ENCODE measurements at regions not wholly inside any gene's neighbourhood (a gene's known extent, or its start where the extent isn't known, plus 50 kb on each side); places are given as distances from the start of the nearest gene placed in this dataset.
A peak's percentile ranks its signal among the peaks of the same experiment; 100 is the strongest.
"Not testable (repeated sequence)": the region's sequence is repeated elsewhere in the genome, so short reads cannot be mapped to it uniquely, and the experiment has no call there.

- no peak for DNase-seq
These were observed 1386.5 kb upstream of the CDH8 start for GRCh38 chr16:63422715-63423114.

- DNase-seq = no peak
These were observed 1380.5 kb upstream of the CDH8 start for GRCh38 chr16:63416712-63417111.

- no peak for DNase-seq
These were observed 1378.8 kb upstream of the CDH8 start for GRCh38 chr16:63415014-63415413.

- no peak for DNase-seq
These were observed 1374.4 kb upstream of the CDH8 start for GRCh38 chr16:63410594-63410993.

GRCh38 chr16:63403792-63404191, 1367.6 kb upstream of the CDH8 start:
- no peak for DNase-seq

- DNase-seq = not testable (repeated sequence)
These were observed 1352.0 kb upstream of the CDH8 start for GRCh38 chr16:63388277-63388676.

- no peak for DNase-seq
These were observed 1349.6 kb upstream of the CDH8 start for GRCh38 chr16:63385714-63386432.

- DNase-seq = no peak
These were observed 1337.5 kb upstream of the CDH8 start for GRCh38 chr16:63373744-63374143.

GRCh38 chr16:63372815-63373214, 1336.6 kb upstream of the CDH8 start:
- no peak for DNase-seq

GRCh38 chr16:63372283-63372682, 1336.0 kb upstream of the CDH8 start:
- DNase-seq = no peak

GRCh38 chr16:63365649-63366304, 1329.5 kb upstream of the CDH8 start:
- no peak for DNase-seq

- no peak for DNase-seq
These were observed 1327.5 kb upstream of the CDH8 start for GRCh38 chr16:63363738-63364137.

GRCh38 chr16:63361032-63361624, 1324.9 kb upstream of the CDH8 start:
- DNase-seq = peak in 1 of 2 donors; percentile 39

- no peak for DNase-seq
These were observed 1313.7 kb upstream of the CDH8 start for GRCh38 chr16:63349961-63350360.

- no peak for DNase-seq
These were observed 1309.8 kb upstream of the CDH8 start for GRCh38 chr16:63346000-63346399.

- DNase-seq = no peak
These were observed 1301.0 kb upstream of the CDH8 start for GRCh38 chr16:63337264-63337663.

- no peak for DNase-seq
These were observed 1294.9 kb upstream of the CDH8 start for GRCh38 chr16:63331111-63331510.

GRCh38 chr16:63326736-63327339, 1290.6 kb upstream of the CDH8 start:
- no peak for DNase-seq

GRCh38 chr16:63323722-63324705, 1287.8 kb upstream of the CDH8 start:
- DNase-seq = no peak

- no peak for DNase-seq
These were observed 1286.8 kb upstream of the CDH8 start for GRCh38 chr16:63323055-63323454.

GRCh38 chr16:63315229-63315628, 1279.0 kb upstream of the CDH8 start:
- DNase-seq = no peak

- no peak for DNase-seq
These were observed 1276.1 kb upstream of the CDH8 start for GRCh38 chr16:63312346-63312745.

GRCh38 chr16:63311313-63311712, 1275.1 kb upstream of the CDH8 start:
- no peak for DNase-seq
